ENCODE measurements at regions not wholly inside any gene's neighbourhood (a gene's known extent, or its start where the extent isn't known, plus 50 kb on each side); places are given as distances from the start of the nearest gene placed in this dataset.

DNA sequence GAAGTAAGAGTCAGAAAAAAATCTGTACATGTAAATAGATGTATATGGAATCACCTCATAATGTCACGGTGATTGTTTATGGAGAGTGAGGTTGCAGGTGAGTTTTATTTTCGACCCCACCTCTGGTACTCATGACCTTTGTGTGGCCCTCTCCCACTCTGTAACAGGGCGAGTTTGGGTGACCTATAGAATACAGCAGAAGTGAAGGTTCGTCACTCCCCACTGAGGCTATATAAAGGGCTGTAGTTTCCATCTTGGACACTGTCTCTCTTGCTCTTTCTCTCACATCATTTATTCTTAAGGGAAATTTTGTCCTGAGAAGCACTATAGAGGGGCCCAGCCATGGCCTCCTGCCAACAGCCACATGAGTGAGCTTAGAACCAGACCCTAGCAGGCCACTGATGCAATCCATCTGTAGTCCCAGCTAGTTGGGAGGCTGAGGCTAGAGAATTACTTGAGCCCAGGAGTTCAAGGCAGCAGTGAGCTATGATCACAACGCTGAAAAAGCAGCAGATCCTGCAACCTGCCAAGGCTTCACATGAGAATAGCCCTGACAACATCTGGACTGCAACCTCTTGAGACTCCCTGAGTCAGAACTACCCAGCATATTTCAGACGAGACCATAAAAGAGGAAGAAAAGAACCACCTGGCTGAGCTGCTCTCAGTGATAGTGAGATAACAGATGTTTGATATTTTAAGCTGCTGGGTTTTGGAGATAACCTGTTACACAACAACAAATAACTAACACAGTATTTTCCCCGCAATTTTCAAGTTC, 74.3 kb upstream of the SLC1A4 start:
- TF ChIP-seq, protein P1, sequence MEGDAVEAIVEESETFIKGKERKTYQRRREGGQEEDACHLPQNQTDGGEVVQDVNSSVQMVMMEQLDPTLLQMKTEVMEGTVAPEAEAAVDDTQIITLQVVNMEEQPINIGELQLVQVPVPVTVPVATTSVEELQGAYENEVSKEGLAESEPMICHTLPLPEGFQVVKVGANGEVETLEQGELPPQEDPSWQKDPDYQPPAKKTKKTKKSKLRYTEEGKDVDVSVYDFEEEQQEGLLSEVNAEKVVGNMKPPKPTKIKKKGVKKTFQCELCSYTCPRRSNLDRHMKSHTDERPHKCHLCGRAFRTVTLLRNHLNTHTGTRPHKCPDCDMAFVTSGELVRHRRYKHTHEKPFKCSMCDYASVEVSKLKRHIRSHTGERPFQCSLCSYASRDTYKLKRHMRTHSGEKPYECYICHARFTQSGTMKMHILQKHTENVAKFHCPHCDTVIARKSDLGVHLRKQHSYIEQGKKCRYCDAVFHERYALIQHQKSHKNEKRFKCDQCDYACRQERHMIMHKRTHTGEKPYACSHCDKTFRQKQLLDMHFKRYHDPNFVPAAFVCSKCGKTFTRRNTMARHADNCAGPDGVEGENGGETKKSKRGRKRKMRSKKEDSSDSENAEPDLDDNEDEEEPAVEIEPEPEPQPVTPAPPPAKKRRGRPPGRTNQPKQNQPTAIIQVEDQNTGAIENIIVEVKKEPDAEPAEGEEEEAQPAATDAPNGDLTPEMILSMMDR (IDR thresholded peaks at IDR 0.05; ENCODE audit: extremely low read depth in 1 of 2, insufficient read depth in 1 of 2, low read depth in 1 of 2, low read length in 2 of 2): no peak
- TF ChIP-seq POLR2A (IDR thresholded peaks at IDR 0.05; ENCODE audit: low read depth, low read length) (no peak), EZH2 (IDR thresholded peaks at IDR 0.05; ENCODE audit: borderline replicate concordance, low read depth, low read length, severe bottlenecking) (no peak), FOS (IDR thresholded peaks at IDR 0.05; ENCODE audit: borderline replicate concordance, insufficient read depth, low read length) (no peak)

Data from endothelial cell of umbilical vein (primary cell).